OCI-LY3 (cell line): ENCODE measurements at regions not wholly inside any gene's neighbourhood (a gene's known extent, or its start where the extent isn't known, plus 50 kb on each side); places are given as distances from the start of the nearest gene placed in this dataset.

Experiments
- H2AFZ ChIP-seq: fragments of 200-600, 300-600 bp; shearing (Covaris generic); 2 replicates; pipeline ENCODE4 v1.6.0; 2014; ENCODE audit warnings: antibody characterized with exemption, low read depth, low read length
- H3K27ac ChIP-seq: fragments of 200-600, 300-600 bp; sonication (generic); 2 replicates; pipeline ENCODE4 v1.5.1; 2014; ENCODE audit warnings: mild to moderate bottlenecking, low read length, moderate library complexity, mixed read lengths
- H3K27me3 ChIP-seq: fragments of 200-600, 300-600 bp; sonication (generic); 2 replicates; pipeline ENCODE4 v1.6.1; 2014; ENCODE audit warnings: low read depth, low read length, mixed read lengths
- H3K36me3 ChIP-seq: fragments of 200-600, 300-600 bp; sonication (generic); replicated peaks from 2 replicates; pipeline ENCODE3; 2014; ENCODE audit warnings: low read depth, low read length, mixed read lengths
- H3K4me1 ChIP-seq: fragments of 300-600, 200-600 bp; sonication (generic); 2 replicates; pipeline ENCODE4 v1.6.1; 2014; ENCODE audit warnings: low read length, mixed read lengths
- H3K4me2 ChIP-seq: fragments of 200-600, 300-600 bp; sonication (generic); 2 replicates; pipeline ENCODE4 v1.6.1; 2014; ENCODE audit warnings: low read length, mixed read lengths
- H3K4me3 ChIP-seq: fragments of 300-600, 200-600 bp; sonication (generic); 2 replicates; pipeline ENCODE4 v1.5.1; 2014; ENCODE audit warnings: antibody characterized with exemption, mild to moderate bottlenecking, low read length, moderate library complexity
- H3K79me2 ChIP-seq: fragments of 300-600, 200-600 bp; shearing (Covaris generic); 2 replicates; pipeline ENCODE4 v1.6.1; 2014; ENCODE audit warnings: mild to moderate bottlenecking, low read length, mixed read lengths
- H3K9ac ChIP-seq: fragments of 300-600, 200-600 bp; shearing (Covaris generic); 2 replicates; pipeline ENCODE4 v1.6.0; 2014; ENCODE audit warnings: mild to moderate bottlenecking, low read length, moderate library complexity
- H3K9me3 ChIP-seq: fragments of 200-600, 300-600 bp; shearing (Covaris generic); 2 replicates; pipeline ENCODE4 v1.6.1; 2014; ENCODE audit warnings: low read length, mixed read lengths; ENCODE audit not compliant: insufficient read depth
- H4K20me1 ChIP-seq: fragments of 200-600, 300-600 bp; sonication (generic); 2 replicates; pipeline ENCODE4 v1.6.1; 2016; ENCODE audit warnings: low read length, mixed read lengths; ENCODE audit not compliant: insufficient read depth
- EZH2phosphoT487 ChIP-seq: fragments of 200-600 bp; shearing (Covaris generic); IDR thresholded peaks from 2 replicates; pipeline ENCODE4 v1.6.1; 2018; ENCODE audit warnings: antibody characterized with exemption, mixed run types, low read depth
- TF ChIP-seq, protein P1 (sequence below): fragments of 200-600, 300-600 bp; sonication (generic); IDR thresholded peaks from 2 replicates; pipeline ENCODE4 v1.5.1; 2014; ENCODE audit warnings: antibody characterized with exemption, low read length, low read depth

DNA sequence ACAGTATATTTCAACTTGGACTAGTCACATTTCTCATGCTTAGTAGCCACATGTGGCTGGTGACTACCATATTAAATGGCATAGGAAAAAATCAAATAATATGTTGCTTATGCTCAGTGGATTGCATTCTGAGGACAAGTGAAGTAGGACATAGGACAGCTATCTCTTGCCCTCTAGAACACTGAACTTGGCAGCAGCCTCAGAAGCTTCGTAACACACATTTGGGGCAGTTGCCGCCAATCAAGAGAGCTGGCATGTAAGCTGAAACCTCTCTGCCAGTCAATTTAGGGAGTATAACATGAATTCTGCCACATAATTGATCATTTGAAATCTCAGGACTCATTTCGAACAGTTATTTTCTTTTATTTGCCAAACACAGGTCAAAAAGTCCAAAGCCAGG, 505.5 kb downstream of the MAT2B start:
- Histone ChIP-seq H3K79me2 (no peaks in the 10 kb centered on the region), H3K27me3 (peaks cover 5% of the 10 kb centered on the region), H3K9ac (no peak overlapping the region), H2AFZ (no peak overlapping the region), H3K4me2 (no peak overlapping the region), H4K20me1 (no peaks in the 10 kb centered on the region), H3K4me1 (no peaks in the 10 kb centered on the region), H3K36me3 (no peaks in the 10 kb centered on the region), H3K4me3 (no peak overlapping the region), H3K27ac (no peak overlapping the region), H3K9me3 (no peaks in the 10 kb centered on the region)
- TF ChIP-seq, protein P1, sequence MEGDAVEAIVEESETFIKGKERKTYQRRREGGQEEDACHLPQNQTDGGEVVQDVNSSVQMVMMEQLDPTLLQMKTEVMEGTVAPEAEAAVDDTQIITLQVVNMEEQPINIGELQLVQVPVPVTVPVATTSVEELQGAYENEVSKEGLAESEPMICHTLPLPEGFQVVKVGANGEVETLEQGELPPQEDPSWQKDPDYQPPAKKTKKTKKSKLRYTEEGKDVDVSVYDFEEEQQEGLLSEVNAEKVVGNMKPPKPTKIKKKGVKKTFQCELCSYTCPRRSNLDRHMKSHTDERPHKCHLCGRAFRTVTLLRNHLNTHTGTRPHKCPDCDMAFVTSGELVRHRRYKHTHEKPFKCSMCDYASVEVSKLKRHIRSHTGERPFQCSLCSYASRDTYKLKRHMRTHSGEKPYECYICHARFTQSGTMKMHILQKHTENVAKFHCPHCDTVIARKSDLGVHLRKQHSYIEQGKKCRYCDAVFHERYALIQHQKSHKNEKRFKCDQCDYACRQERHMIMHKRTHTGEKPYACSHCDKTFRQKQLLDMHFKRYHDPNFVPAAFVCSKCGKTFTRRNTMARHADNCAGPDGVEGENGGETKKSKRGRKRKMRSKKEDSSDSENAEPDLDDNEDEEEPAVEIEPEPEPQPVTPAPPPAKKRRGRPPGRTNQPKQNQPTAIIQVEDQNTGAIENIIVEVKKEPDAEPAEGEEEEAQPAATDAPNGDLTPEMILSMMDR, result no peak
- no peak for TF ChIP-seq EZH2phosphoT487

DNA sequence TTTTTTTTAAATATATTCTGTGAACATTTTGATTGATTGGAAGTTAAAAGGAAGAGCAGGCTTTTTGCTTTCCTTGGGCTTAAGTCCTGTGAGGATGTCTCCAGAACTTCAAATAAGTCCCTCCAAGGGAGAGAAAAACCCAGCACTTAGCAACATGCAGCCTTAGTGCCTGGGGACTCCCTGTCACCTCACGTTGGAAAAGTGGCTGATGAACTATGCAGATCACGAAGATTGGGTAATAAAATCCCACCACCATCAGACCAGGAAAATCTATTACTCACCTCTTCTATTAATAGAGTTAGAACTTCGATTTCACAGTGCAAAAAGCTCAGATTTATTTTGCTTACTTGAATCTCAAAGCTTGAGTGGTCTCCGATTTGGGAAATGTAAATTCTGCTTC, 507.0 kb downstream of the MAT2B start:
- Histone ChIP-seq H3K9me3 (no peaks in the 10 kb centered on the region), H3K27me3 (peaks cover 5% of the 10 kb centered on the region), H2AFZ (no peak overlapping the region), H3K4me1 (no peaks in the 10 kb centered on the region), H3K27ac (no peak overlapping the region), H3K36me3 (no peaks in the 10 kb centered on the region), H4K20me1 (no peaks in the 10 kb centered on the region), H3K79me2 (no peaks in the 10 kb centered on the region), H3K4me3 (no peak overlapping the region), H3K4me2 (no peak overlapping the region), H3K9ac (no peak overlapping the region)
- TF ChIP-seq, protein P1, result no peak
- no peak for TF ChIP-seq EZH2phosphoT487

- H3K4me2 ChIP-seq, result no peak overlapping the region; the same call in 1 of the 2 replicates
- no peak overlapping the region for H3K9ac ChIP-seq
- H3K4me3 ChIP-seq, result no peak overlapping the region
Measured at GRCh38 chr5:164013077-164013670, 507.8 kb downstream of the MAT2B start.

GRCh38 chr5:164020116-164020515, 514.7 kb downstream of the MAT2B start:
- no peak overlapping the region for H3K4me3 ChIP-seq
- H3K79me2 ChIP-seq, result no peaks in the 10 kb centered on the region
- H3K4me2 ChIP-seq, result no peak overlapping the region
- no peaks in the 10 kb centered on the region for H3K9me3 ChIP-seq
- H3K36me3 ChIP-seq, result no peaks in the 10 kb centered on the region
- peaks cover 5% of the 10 kb centered on the region; the same call in 1 of the 2 replicates for H3K27me3 ChIP-seq
- no peak overlapping the region for H3K27ac ChIP-seq
- TF ChIP-seq EZH2phosphoT487, result no peak
- TF ChIP-seq, protein P1, result no peak
- no peak overlapping the region for H3K9ac ChIP-seq
- no peaks in the 10 kb centered on the region for H3K4me1 ChIP-seq
- H4K20me1 ChIP-seq, result no peaks in the 10 kb centered on the region
- no peak overlapping the region for H2AFZ ChIP-seq

More at GRCh38 chr5:164013077-164013670, 507.8 kb downstream of the MAT2B start:
- Histone ChIP-seq H3K9me3 (no peaks in the 10 kb centered on the region), H2AFZ (no peak overlapping the region), H3K27ac (no peak overlapping the region), H3K79me2 (no peaks in the 10 kb centered on the region), H3K27me3 (peaks cover 5% of the 10 kb centered on the region), H4K20me1 (no peaks in the 10 kb centered on the region), H3K4me1 (no peaks in the 10 kb centered on the region), H3K36me3 (no peaks in the 10 kb centered on the region)
- TF ChIP-seq, protein P1, result peak; percentile 79
- no peak for TF ChIP-seq EZH2phosphoT487
